WTC11 (cell line): ENCODE measurements at regions not wholly inside any gene's neighbourhood (a gene's known extent, or its start where the extent isn't known, plus 50 kb on each side); places are given as distances from the start of the nearest gene placed in this dataset.

Experiments used
- ATAC-seq: fragments of 200-7000 bp; cut with Tn5 transposase; 2 replicates; pipeline ENCODE4 v1.10.0; 2021; ENCODE audit warnings: mild to moderate bottlenecking, moderate library complexity
- CTCF ChIA-PET: fragments of 300-600 bp; sonication (Branson Sonifier 250); formaldehyde crosslinking; loops from one replicate; lab custom pipeline; 2021; ENCODE audit warnings: antibody characterized with exemption; lab: Charles Lee
- POLR2A ChIA-PET: fragments of 350-600 bp; sonication (Branson Sonifier 250); formaldehyde crosslinking; loops from one replicate; lab custom pipeline; 2021; ENCODE audit warnings: antibody characterized with exemption; lab: Charles Lee
- DNase-seq: peaks from one replicate; pipeline ENCODE4 v3.0.0; 2021; ENCODE audit warnings: low spot score
- H3K27ac Mint-ChIP-seq: 2 replicates; pipeline ENCODE4 v1.8.0; 2021; ENCODE audit warnings: mixed read lengths
- H3K27me3 Mint-ChIP-seq: 2 replicates; pipeline ENCODE4 v1.8.0; 2021; ENCODE audit warnings: low read depth, mild to moderate bottlenecking, moderate library complexity, mixed read lengths
- H3K36me3 Mint-ChIP-seq: 2 replicates; pipeline ENCODE4 v1.8.0; 2021; ENCODE audit warnings: mixed read lengths
- H3K4me1 Mint-ChIP-seq: 2 replicates; pipeline ENCODE4 v1.8.0; 2022; ENCODE audit warnings: mixed read lengths
- H3K4me3 Mint-ChIP-seq: 2 replicates; pipeline ENCODE4 v1.8.0; 2021; ENCODE audit warnings: mild to moderate bottlenecking, moderate library complexity, mixed read lengths
- H3K9me3 Mint-ChIP-seq: 2 replicates; pipeline ENCODE4 v1.8.0; 2021; ENCODE audit warnings: mixed read lengths
- CBFB ChIP-seq: sonication (generic); formaldehyde crosslinking; IDR thresholded peaks from 2 replicates; pipeline ENCODE4 v1.8.1; 2022; ENCODE audit warnings: mild to moderate bottlenecking, low read depth, missing genetic modification reagents
- FOXJ3 ChIP-seq: sonication (generic); formaldehyde crosslinking; IDR thresholded peaks from 2 replicates; pipeline ENCODE4 v1.9.0; 2021; ENCODE audit warnings: missing genetic modification reagents, mild to moderate bottlenecking, borderline replicate concordance
- FOXP1 ChIP-seq: sonication (generic); formaldehyde crosslinking; IDR thresholded peaks from 2 replicates; pipeline ENCODE4 v1.8.0; 2022; ENCODE audit warnings: missing genetic modification reagents, mild to moderate bottlenecking, moderate library complexity, borderline replicate concordance
- IRF2 ChIP-seq: sonication (generic); formaldehyde crosslinking; IDR thresholded peaks from 2 replicates; pipeline ENCODE4 v1.8.0; 2022; ENCODE audit warnings: low read depth, missing genetic modification reagents, borderline replicate concordance
- JUN ChIP-seq: sonication (generic); formaldehyde crosslinking; IDR thresholded peaks from 2 replicates; pipeline ENCODE4 v1.8.0; 2023; ENCODE audit warnings: mild to moderate bottlenecking, missing genetic modification reagents
- KAT7 ChIP-seq: sonication (generic); formaldehyde crosslinking; IDR thresholded peaks from 2 replicates; pipeline ENCODE4 v1.8.1; 2023; ENCODE audit warnings: missing genetic modification reagents, mild to moderate bottlenecking, borderline replicate concordance
- MXD4 ChIP-seq: fragments of 250-450 bp; sonication (Bioruptor Pico); IDR thresholded peaks from 2 replicates; pipeline ENCODE4 v1.8.0; 2021; ENCODE audit warnings: mild to moderate bottlenecking, moderate library complexity, borderline replicate concordance
- RORB ChIP-seq: fragments of 250-450 bp; sonication (Bioruptor Pico); IDR thresholded peaks from 2 replicates; pipeline ENCODE4 v1.9.0; 2021; ENCODE audit warnings: mild to moderate bottlenecking
- TEAD4 ChIP-seq: sonication (generic); formaldehyde crosslinking; IDR thresholded peaks from 2 replicates; pipeline ENCODE4 v1.8.0; 2022; ENCODE audit warnings: mild to moderate bottlenecking, missing genetic modification reagents
- TP53 ChIP-seq: sonication (generic); formaldehyde crosslinking; IDR thresholded peaks from 2 replicates; pipeline ENCODE4 v1.8.1; 2023; ENCODE audit warnings: mild to moderate bottlenecking, missing genetic modification reagents
- ZBTB21 ChIP-seq: sonication (generic); formaldehyde crosslinking; IDR thresholded peaks from 2 replicates; pipeline ENCODE4 v1.8.1; 2023; ENCODE audit warnings: mild to moderate bottlenecking, missing genetic modification reagents, borderline replicate concordance
- ZNF671 ChIP-seq: fragments of 250-450 bp; sonication (Bioruptor Pico); IDR thresholded peaks from 2 replicates; pipeline ENCODE4 v1.8.0; 2021; ENCODE audit warnings: mild to moderate bottlenecking
- TF ChIP-seq, protein P1 (sequence below): sonication (generic); formaldehyde crosslinking; IDR thresholded peaks from 2 replicates; pipeline ENCODE4 v1.8.1; 2023; ENCODE audit warnings: mild to moderate bottlenecking, missing genetic modification reagents, moderate library complexity
- TF ChIP-seq, protein P2 (sequence below): sonication (generic); formaldehyde crosslinking; IDR thresholded peaks from 2 replicates; pipeline ENCODE4 v1.8.1; 2022; ENCODE audit warnings: missing genetic modification reagents, borderline replicate concordance
- TF ChIP-seq, protein P3 (sequence below): sonication (generic); formaldehyde crosslinking; IDR thresholded peaks from 2 replicates; pipeline ENCODE4 v1.8.1; 2022; ENCODE audit warnings: mild to moderate bottlenecking, moderate library complexity, missing genetic modification reagents
- TF ChIP-seq, protein P4 (sequence below): sonication (generic); formaldehyde crosslinking; IDR thresholded peaks from 2 replicates; pipeline ENCODE4 v1.8.1; 2023; ENCODE audit warnings: mild to moderate bottlenecking, missing genetic modification reagents
- TF ChIP-seq, protein P5 (sequence below): sonication (generic); formaldehyde crosslinking; IDR thresholded peaks from 2 replicates; pipeline ENCODE4 v1.8.0; 2023; ENCODE audit warnings: missing genetic modification reagents, mild to moderate bottlenecking, borderline replicate concordance

DNA sequence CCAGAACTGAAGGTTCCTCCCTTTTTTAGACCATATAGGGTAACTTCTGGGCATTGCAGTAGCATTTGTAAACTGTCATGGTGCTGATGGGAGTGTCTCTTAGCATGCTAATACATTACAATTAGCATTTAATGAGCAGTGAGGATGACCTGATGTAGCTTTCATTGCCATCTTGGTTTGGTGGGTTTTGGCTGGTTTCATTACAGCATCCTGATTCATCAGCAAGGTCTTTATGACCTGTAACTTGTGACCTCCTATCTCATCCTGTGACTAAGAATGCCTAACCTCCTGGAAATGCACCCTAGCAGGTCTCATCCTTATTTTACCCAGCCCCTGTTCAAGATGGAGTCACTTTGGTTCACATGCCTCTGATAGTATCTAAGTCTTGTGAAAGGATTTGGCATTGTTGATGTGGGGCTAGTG lies 159.0 kb downstream of the TMX3 start:
- Mint-ChIP-seq H3K27me3 (no peaks in the 10 kb centered on the region), H3K4me1 (no peaks in the 10 kb centered on the region), H3K27ac (no peak overlapping the region), H3K4me3 (no peak overlapping the region), H3K36me3 (no peaks in the 10 kb centered on the region), H3K9me3 (peaks cover 4% of the 10 kb centered on the region; the same call in 1 of the 2 replicates)
- ChIA-PET POLR2A (no interaction called here), CTCF (no interaction called here)
- ATAC-seq, result no peak
- DNase-seq, result no peak
- TF ChIP-seq, protein P1, sequence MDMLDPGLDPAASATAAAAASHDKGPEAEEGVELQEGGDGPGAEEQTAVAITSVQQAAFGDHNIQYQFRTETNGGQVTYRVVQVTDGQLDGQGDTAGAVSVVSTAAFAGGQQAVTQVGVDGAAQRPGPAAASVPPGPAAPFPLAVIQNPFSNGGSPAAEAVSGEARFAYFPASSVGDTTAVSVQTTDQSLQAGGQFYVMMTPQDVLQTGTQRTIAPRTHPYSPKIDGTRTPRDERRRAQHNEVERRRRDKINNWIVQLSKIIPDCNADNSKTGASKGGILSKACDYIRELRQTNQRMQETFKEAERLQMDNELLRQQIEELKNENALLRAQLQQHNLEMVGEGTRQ, result no peak
- TF ChIP-seq, protein P2, sequence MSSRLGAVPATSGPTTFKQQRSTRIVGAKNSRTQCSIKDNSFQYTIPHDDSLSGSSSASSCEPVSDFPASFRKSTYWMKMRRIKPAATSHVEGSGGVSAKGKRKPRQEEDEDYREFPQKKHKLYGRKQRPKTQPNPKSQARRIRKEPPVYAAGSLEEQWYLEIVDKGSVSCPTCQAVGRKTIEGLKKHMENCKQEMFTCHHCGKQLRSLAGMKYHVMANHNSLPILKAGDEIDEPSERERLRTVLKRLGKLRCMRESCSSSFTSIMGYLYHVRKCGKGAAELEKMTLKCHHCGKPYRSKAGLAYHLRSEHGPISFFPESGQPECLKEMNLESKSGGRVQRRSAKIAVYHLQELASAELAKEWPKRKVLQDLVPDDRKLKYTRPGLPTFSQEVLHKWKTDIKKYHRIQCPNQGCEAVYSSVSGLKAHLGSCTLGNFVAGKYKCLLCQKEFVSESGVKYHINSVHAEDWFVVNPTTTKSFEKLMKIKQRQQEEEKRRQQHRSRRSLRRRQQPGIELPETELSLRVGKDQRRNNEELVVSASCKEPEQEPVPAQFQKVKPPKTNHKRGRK, result no peak
- TF ChIP-seq ZBTB21 (CRISPR knock-in tag) (no peak), IRF2 (CRISPR knock-in tag) (no peak), FOXP1 (CRISPR knock-in tag) (no peak), CBFB (CRISPR knock-in tag) (no peak)

DNA sequence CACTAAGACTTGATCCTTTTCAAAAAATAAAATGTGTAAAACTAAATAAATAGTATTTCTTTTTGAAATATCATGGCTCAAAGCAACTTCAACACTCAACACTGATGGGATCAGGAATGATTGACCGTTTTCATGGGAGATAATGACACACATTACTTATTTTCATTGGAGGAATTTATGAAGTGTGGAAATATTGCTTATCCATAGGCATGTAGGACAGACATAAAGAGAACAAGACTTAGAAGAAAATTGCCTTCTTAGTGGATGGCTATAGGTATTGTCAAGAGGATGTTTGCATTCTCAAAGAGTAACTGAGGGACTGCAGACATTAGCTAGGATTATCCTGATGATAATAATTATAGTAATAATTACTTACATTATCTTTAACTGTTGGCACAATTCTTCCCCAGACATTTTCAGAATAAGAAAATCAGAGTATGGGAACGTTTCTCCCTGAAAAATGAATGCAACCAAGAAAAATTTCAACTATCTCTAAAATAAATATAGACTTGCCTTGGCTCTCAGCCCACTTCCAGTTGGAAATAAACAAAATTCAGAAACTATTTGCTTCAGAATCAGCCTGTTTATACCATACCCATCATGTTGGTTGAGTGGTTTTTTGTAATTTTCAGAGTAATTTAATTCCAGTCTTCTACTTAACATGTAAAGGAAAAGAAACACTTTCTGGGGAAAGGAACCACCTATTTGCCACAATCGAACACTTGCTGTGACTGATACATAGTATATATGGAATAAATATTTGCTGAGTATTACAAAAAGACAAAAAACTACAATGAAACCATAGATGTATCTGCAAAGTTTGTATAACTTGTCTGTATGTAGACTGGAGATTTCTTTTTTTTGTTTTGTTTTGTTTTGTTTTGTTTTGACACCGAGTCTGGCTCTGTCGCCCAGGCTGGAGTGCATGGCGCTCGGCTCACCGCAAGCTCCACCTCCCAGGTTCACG lies 165.7 kb downstream of the TMX3 start:
- DNase-seq (no peak), ATAC-seq (no peak)
- H3K36me3 Mint-ChIP-seq, result no peaks in the 10 kb centered on the region
- no peak overlapping the region for H3K27ac Mint-ChIP-seq
- POLR2A ChIA-PET, result no interaction called here
- CTCF ChIA-PET, result no interaction called here
- H3K4me3 Mint-ChIP-seq, result no peak overlapping the region
- TF ChIP-seq TEAD4, result no peak
- no peak for TF ChIP-seq ZNF671
- no peak for TF ChIP-seq MXD4 (CRISPR knock-in tag)
- TF ChIP-seq RORB, result no peak
- no peak for TF ChIP-seq KAT7 (CRISPR knock-in tag)
- no peak for TF ChIP-seq JUN (CRISPR knock-in tag)
- TF ChIP-seq FOXJ3, result no peak
- TF ChIP-seq, protein P3, sequence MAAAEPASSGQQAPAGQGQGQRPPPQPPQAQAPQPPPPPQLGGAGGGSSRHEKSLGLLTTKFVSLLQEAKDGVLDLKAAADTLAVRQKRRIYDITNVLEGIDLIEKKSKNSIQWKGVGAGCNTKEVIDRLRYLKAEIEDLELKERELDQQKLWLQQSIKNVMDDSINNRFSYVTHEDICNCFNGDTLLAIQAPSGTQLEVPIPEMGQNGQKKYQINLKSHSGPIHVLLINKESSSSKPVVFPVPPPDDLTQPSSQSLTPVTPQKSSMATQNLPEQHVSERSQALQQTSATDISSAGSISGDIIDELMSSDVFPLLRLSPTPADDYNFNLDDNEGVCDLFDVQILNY, result no peak
- TF ChIP-seq, protein P4, sequence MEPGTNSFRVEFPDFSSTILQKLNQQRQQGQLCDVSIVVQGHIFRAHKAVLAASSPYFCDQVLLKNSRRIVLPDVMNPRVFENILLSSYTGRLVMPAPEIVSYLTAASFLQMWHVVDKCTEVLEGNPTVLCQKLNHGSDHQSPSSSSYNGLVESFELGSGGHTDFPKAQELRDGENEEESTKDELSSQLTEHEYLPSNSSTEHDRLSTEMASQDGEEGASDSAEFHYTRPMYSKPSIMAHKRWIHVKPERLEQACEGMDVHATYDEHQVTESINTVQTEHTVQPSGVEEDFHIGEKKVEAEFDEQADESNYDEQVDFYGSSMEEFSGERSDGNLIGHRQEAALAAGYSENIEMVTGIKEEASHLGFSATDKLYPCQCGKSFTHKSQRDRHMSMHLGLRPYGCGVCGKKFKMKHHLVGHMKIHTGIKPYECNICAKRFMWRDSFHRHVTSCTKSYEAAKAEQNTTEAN (CRISPR knock-in tag), result no peak
- H3K27me3 Mint-ChIP-seq, result no peaks in the 10 kb centered on the region
- no peaks in the 10 kb centered on the region for H3K9me3 Mint-ChIP-seq
- H3K4me1 Mint-ChIP-seq, result no peaks in the 10 kb centered on the region

DNA sequence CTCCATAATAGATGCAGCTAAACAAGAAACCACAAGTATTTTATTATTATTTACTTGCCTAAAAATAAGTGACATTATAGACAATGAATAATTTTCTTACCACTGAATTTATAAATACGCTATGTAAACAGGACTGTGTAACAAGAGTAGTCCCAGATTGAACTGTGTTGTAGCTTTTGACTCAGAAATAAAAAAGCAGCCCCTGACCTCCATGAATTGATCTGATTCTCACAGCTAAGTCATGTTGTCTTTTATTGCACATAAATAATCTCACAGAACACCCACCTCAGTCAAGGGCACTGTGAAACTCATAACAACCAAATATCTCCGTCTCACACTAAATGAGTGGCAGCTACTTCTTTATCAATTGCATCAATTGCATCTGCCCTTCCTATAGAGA lies 171.6 kb downstream of the TMX3 start:
- no peak overlapping the region for H3K4me3 Mint-ChIP-seq
- DNase-seq (no peak), ATAC-seq (no peak)
- ChIA-PET CTCF (no interaction called here), POLR2A (no interaction called here)
- TF ChIP-seq TP53 (CRISPR knock-in tag), result no peak
- TF ChIP-seq, protein P5, sequence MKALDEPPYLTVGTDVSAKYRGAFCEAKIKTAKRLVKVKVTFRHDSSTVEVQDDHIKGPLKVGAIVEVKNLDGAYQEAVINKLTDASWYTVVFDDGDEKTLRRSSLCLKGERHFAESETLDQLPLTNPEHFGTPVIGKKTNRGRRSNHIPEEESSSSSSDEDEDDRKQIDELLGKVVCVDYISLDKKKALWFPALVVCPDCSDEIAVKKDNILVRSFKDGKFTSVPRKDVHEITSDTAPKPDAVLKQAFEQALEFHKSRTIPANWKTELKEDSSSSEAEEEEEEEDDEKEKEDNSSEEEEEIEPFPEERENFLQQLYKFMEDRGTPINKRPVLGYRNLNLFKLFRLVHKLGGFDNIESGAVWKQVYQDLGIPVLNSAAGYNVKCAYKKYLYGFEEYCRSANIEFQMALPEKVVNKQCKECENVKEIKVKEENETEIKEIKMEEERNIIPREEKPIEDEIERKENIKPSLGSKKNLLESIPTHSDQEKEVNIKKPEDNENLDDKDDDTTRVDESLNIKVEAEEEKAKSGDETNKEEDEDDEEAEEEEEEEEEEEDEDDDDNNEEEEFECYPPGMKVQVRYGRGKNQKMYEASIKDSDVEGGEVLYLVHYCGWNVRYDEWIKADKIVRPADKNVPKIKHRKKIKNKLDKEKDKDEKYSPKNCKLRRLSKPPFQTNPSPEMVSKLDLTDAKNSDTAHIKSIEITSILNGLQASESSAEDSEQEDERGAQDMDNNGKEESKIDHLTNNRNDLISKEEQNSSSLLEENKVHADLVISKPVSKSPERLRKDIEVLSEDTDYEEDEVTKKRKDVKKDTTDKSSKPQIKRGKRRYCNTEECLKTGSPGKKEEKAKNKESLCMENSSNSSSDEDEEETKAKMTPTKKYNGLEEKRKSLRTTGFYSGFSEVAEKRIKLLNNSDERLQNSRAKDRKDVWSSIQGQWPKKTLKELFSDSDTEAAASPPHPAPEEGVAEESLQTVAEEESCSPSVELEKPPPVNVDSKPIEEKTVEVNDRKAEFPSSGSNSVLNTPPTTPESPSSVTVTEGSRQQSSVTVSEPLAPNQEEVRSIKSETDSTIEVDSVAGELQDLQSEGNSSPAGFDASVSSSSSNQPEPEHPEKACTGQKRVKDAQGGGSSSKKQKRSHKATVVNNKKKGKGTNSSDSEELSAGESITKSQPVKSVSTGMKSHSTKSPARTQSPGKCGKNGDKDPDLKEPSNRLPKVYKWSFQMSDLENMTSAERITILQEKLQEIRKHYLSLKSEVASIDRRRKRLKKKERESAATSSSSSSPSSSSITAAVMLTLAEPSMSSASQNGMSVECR (CRISPR knock-in tag), result no peak
- no peaks in the 10 kb centered on the region for H3K9me3 Mint-ChIP-seq
- no peaks in the 10 kb centered on the region for H3K36me3 Mint-ChIP-seq
- no peaks in the 10 kb centered on the region for H3K4me1 Mint-ChIP-seq
- no peak overlapping the region for H3K27ac Mint-ChIP-seq
- no peaks in the 10 kb centered on the region for H3K27me3 Mint-ChIP-seq
